AG04449 (cell line): ENCODE measurements at regions not wholly inside any gene's neighbourhood (a gene's known extent, or its start where the extent isn't known, plus 50 kb on each side); places are given as distances from the start of the nearest gene placed in this dataset.

Experiments
- CTCF ChIA-PET: fragments of 350-600 bp; formaldehyde crosslinking; extraction: SDS; loops from one replicate; lab custom pipeline; 2021; ENCODE audit warnings: antibody characterized with exemption; lab: Yijun Ruan, JAX
- POLR2A ChIA-PET: fragments of 400-600, 350-600 bp; formaldehyde crosslinking; extraction: SDS; loops from one replicate; lab custom pipeline; 2020; ENCODE audit warnings: antibody characterized with exemption, inconsistent platforms; lab: Yijun Ruan, JAX
- DNase-seq: peaks from one replicate; pipeline ENCODE4 v3.0.0-alpha.2; 2010; ENCODE audit warnings: low read depth, low spot score
- H3K4me3 ChIP-seq: 2 replicates; pipeline ENCODE4 v1.5.1; 2011; ENCODE audit warnings: low read depth, mild to moderate bottlenecking, control low read depth, low read length
- CTCF ChIP-seq: IDR thresholded peaks from one replicate; pipeline ENCODE4 v1.5.1; 2011; ENCODE audit warnings: mild to moderate bottlenecking, moderate library complexity, low read length, control low read depth, inconsistent platforms; ENCODE audit not compliant: insufficient read depth; ENCODE audit errors: missing control alignments

DNA sequence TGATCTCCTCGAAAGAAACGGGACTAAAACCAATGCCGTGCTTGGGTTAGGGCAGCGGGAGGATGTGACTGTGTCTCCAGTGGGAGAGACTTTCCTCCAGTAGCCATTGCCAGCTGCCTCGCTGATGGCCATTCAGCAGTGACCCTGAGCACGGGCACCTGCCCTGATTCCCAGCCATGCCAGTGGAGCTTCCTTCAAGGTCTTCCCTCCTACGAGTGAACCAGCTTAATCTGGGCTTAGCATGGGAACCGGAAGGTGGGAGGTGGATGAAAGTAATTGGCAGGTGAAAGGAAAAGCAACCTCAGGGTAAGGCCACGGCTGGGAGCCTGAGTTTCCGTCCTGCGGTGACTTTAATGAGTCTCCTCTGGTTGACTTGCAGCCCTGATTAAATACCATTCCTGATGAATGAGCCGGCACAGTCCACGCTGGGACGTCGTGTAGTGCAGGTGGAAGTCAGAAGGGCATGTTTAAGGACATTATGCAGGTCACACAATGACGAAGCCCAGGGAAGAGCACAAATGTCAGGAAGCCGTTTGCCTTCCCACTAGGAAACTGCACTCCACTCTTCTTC is 813.5 kb downstream of the QKI start:
- no peak for TF ChIP-seq CTCF
- POLR2A ChIA-PET = no interaction called here
- H3K4me3 ChIP-seq = no peak overlapping the region
- CTCF ChIA-PET = no interaction called here
- no peak for DNase-seq

GRCh38 chr6:164216839-164217238 is 802.3 kb downstream of the QKI start:
- no peak for DNase-seq
- ChIA-PET CTCF (no interaction called here), POLR2A (no interaction called here)
- H3K4me3 ChIP-seq = no peak overlapping the region
- no peak for TF ChIP-seq CTCF

DNA sequence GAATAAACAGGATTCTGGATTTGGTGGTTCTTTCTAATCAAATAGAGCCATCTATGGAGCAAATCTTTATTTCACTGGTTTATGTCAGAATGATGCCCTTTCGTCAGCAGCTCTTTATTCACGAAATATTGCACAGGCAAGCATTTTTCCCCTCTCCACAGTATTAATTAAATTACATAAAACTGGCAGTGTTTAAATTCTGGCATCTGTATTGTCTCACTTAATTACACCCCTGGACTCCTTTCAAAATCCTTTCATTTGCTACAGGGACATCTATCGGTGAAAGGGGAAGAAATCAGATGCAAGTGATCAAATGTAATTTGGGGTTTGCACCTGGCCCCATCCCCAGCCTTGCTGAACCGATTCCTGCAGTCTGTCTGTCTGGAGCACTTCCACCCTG is 801.9 kb downstream of the QKI start:
- POLR2A ChIA-PET = no interaction called here
- CTCF ChIA-PET = no interaction called here
- DNase-seq = no peak
- no peak overlapping the region for H3K4me3 ChIP-seq
- TF ChIP-seq CTCF = no peak

GRCh38 chr6:164214066-164214465 is 799.5 kb downstream of the QKI start:
- H3K4me3 ChIP-seq = no peak overlapping the region
- TF ChIP-seq CTCF = no peak
- POLR2A ChIA-PET = no interaction called here
- CTCF ChIA-PET = no interaction called here
- DNase-seq = no peak

- no peak overlapping the region for H3K4me3 ChIP-seq
- no peak for TF ChIP-seq CTCF
- ChIA-PET CTCF (no interaction called here), POLR2A (no interaction called here)
- no peak for DNase-seq
Measured at GRCh38 chr6:164211254-164211653, 796.7 kb downstream of the QKI start.

- CTCF ChIA-PET = no interaction called here
- no peak for TF ChIP-seq CTCF
Measured at GRCh38 chr6:164210783-164211182, 796.3 kb downstream of the QKI start.

More at GRCh38 chr6:164210783-164211182, 796.3 kb downstream of the QKI start:
- no peak for DNase-seq
- H3K4me3 ChIP-seq = no peak overlapping the region
- POLR2A ChIA-PET = no interaction called here
